Fibroblast of lung (primary cell): ENCODE measurements at regions not wholly inside any gene's neighbourhood (a gene's known extent, or its start where the extent isn't known, plus 50 kb on each side); places are given as distances from the start of the nearest gene placed in this dataset.

ENCODE experiments used
- EZH2 ChIP-seq: IDR thresholded peaks from 2 replicates; pipeline ENCODE4 v1.5.1; 2012; ENCODE audit warnings: low read length, control low read depth, mild to moderate bottlenecking; ENCODE audit errors: missing control alignments
- TF ChIP-seq, protein P1 (sequence below), 2 donors: IDR thresholded peaks in 1 of 2; conservative IDR thresholded peaks in 1 of 2; 1 replicate in 1 of 2; 2 replicates in 1 of 2; pipeline ENCODE4 v1.5.1; 2011 to 2012; ENCODE audit warnings: low read length in 2 of 2, control low read depth in 1 of 2, inconsistent platforms in 1 of 2, low read depth in 1 of 2, mild to moderate bottlenecking in 1 of 2

DNA sequence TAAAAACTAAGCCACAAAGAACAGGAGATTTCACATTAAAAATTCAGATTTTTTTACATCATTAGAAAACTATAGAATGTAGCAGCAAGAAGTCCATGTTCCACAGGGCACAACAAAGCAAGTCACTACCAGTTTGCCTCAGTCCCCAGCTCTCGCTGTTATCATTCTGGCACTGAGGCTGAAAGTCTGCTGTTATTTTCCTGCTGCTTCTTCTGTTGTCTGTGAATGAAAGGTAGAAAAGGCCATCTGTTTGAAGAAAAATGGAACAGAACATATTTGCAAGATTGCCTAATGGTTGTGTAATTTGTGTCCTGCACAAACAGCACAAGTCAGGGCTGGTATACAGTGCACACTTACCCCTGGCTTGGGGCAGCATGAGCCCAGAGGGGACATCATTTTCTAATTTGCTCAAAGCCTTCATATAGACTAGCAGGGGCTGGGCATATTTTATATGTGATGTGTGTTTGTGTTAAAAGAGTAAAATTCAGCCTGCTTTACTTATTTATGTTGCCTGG lies 105.6 kb upstream of the COG2 start:
- TF ChIP-seq, protein P1, sequence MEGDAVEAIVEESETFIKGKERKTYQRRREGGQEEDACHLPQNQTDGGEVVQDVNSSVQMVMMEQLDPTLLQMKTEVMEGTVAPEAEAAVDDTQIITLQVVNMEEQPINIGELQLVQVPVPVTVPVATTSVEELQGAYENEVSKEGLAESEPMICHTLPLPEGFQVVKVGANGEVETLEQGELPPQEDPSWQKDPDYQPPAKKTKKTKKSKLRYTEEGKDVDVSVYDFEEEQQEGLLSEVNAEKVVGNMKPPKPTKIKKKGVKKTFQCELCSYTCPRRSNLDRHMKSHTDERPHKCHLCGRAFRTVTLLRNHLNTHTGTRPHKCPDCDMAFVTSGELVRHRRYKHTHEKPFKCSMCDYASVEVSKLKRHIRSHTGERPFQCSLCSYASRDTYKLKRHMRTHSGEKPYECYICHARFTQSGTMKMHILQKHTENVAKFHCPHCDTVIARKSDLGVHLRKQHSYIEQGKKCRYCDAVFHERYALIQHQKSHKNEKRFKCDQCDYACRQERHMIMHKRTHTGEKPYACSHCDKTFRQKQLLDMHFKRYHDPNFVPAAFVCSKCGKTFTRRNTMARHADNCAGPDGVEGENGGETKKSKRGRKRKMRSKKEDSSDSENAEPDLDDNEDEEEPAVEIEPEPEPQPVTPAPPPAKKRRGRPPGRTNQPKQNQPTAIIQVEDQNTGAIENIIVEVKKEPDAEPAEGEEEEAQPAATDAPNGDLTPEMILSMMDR (conservative IDR thresholded peaks at IDR 0.05 in 1 of 2, IDR thresholded peaks at IDR 0.05 in 1 of 2; ENCODE audit: low read depth in 1 of 2, low read length in 2 of 2): no peak
- TF ChIP-seq EZH2: no peak
